ENCODE measurements at regions not wholly inside any gene's neighbourhood (a gene's known extent, or its start where the extent isn't known, plus 50 kb on each side); places are given as distances from the start of the nearest gene placed in this dataset.

GRCh38 chr5:142421228-142421617 lies 96.4 kb upstream of the SPRY4 start:
- TF ChIP-seq POLR2AphosphoS5 (IDR thresholded peaks at IDR 0.05; ENCODE audit: low read depth, low read length) (no peak), TAF1 (IDR thresholded peaks at IDR 0.05; ENCODE audit: low read depth, low read length) (no peak), POLR2A (IDR thresholded peaks at IDR 0.05; ENCODE audit: low read depth, low read length) (no peak), POU2F2 (IDR thresholded peaks at IDR 0.05; ENCODE audit: low read depth, low read length) (no peak)

Measured in GM12891 (cell line).